Neural crest cell (in vitro differentiated cells): ENCODE measurements at regions not wholly inside any gene's neighbourhood (a gene's known extent, or its start where the extent isn't known, plus 50 kb on each side); places are given as distances from the start of the nearest gene placed in this dataset.
"Not testable (repeated sequence)": the region's sequence is repeated elsewhere in the genome, so short reads cannot be mapped to it uniquely, and the experiment has no call there.

Experiments used
- DNase-seq: peaks from one replicate; pipeline ENCODE4 v3.0.0; 2021; ENCODE audit warnings: low read depth, mixed read lengths, low spot score
- H3K27ac Mint-ChIP-seq: one replicate; pipeline ENCODE4 v1.8.0; 2021; ENCODE audit warnings: mild to moderate bottlenecking, mixed read lengths; ENCODE audit not compliant: unreplicated experiment
- H3K27me3 Mint-ChIP-seq: 2 replicates; pipeline ENCODE4 v1.8.0; 2021; ENCODE audit warnings: low read depth, mild to moderate bottlenecking, mixed read lengths
- H3K36me3 Mint-ChIP-seq: 2 replicates; pipeline ENCODE4 v1.8.0; 2021; ENCODE audit warnings: low read depth, mild to moderate bottlenecking, mixed read lengths
- H3K4me1 Mint-ChIP-seq: 2 replicates; pipeline ENCODE4 v1.8.0; 2021; ENCODE audit warnings: mixed read lengths
- H3K4me3 Mint-ChIP-seq: one replicate; pipeline ENCODE4 v1.8.0; 2021; ENCODE audit warnings: mild to moderate bottlenecking, mixed read lengths
- H3K9me3 Mint-ChIP-seq: 2 replicates; pipeline ENCODE4 v1.8.0; 2021; ENCODE audit warnings: mixed read lengths
- CTCF ChIP-seq: fragments of 200-600 bp; sonication (generic); conservative IDR thresholded peaks from 2 replicates; pipeline ENCODE4 v1.5.0; 2021; ENCODE audit warnings: antibody characterized with exemption, mild to moderate bottlenecking

GRCh38 chr2:40032650-40033319, 253.7 kb upstream of the THUMPD2 start:
- no peak overlapping the region for H3K4me3 Mint-ChIP-seq
- H3K27ac Mint-ChIP-seq = no peak overlapping the region
- H3K27me3 Mint-ChIP-seq = peaks cover 5% of the 10 kb centered on the region
- TF ChIP-seq CTCF = no peak
- peaks cover 4% of the 10 kb centered on the region for H3K9me3 Mint-ChIP-seq
- H3K36me3 Mint-ChIP-seq = no peaks in the 10 kb centered on the region
- DNase-seq = no peak
- no peaks in the 10 kb centered on the region for H3K4me1 Mint-ChIP-seq

GRCh38 chr2:40030456-40030975, 251.5 kb upstream of the THUMPD2 start:
- Mint-ChIP-seq H3K9me3 (peaks cover 4% of the 10 kb centered on the region), H3K27ac (no peak overlapping the region), H3K27me3 (peaks cover 5% of the 10 kb centered on the region), H3K4me1 (no peaks in the 10 kb centered on the region), H3K36me3 (no peaks in the 10 kb centered on the region), H3K4me3 (no peak overlapping the region)
- no peak for DNase-seq
- no peak for TF ChIP-seq CTCF

GRCh38 chr2:40028792-40029488, 249.9 kb upstream of the THUMPD2 start:
- DNase-seq = no peak
- Mint-ChIP-seq H3K27ac (no peak overlapping the region), H3K27me3 (peaks cover 5% of the 10 kb centered on the region), H3K4me1 (no peaks in the 10 kb centered on the region), H3K4me3 (no peak overlapping the region), H3K36me3 (no peaks in the 10 kb centered on the region), H3K9me3 (peaks cover 5% of the 10 kb centered on the region)
- TF ChIP-seq CTCF = no peak

GRCh38 chr2:40027968-40028367, 248.9 kb upstream of the THUMPD2 start:
- no peak for TF ChIP-seq CTCF
- Mint-ChIP-seq H3K27ac (no peak overlapping the region), H3K9me3 (peaks cover 8% of the 10 kb centered on the region), H3K36me3 (no peaks in the 10 kb centered on the region), H3K4me3 (no peak overlapping the region), H3K4me1 (no peaks in the 10 kb centered on the region), H3K27me3 (peaks cover 5% of the 10 kb centered on the region)
- no peak for DNase-seq

- H3K36me3 Mint-ChIP-seq, H3K27me3 Mint-ChIP-seq, H3K4me1 Mint-ChIP-seq, DNase-seq, H3K27ac Mint-ChIP-seq, H3K4me3 Mint-ChIP-seq: not testable (repeated sequence)
- peaks cover 14% of the 10 kb centered on the region for H3K9me3 Mint-ChIP-seq
These were observed 246.2 kb upstream of the THUMPD2 start for GRCh38 chr2:40025276-40025675.

GRCh38 chr2:40020997-40021396, 241.9 kb upstream of the THUMPD2 start:
- H3K27ac Mint-ChIP-seq = no peak overlapping the region
- no peak for TF ChIP-seq CTCF
- DNase-seq = no peak
- peaks cover 15% of the 10 kb centered on the region for H3K9me3 Mint-ChIP-seq
- peaks cover 5% of the 10 kb centered on the region for H3K36me3 Mint-ChIP-seq
- H3K4me3 Mint-ChIP-seq = no peak overlapping the region
- no peaks in the 10 kb centered on the region for H3K4me1 Mint-ChIP-seq
- no peaks in the 10 kb centered on the region for H3K27me3 Mint-ChIP-seq
